B cell (primary cell): ENCODE measurements at regions not wholly inside any gene's neighbourhood (a gene's known extent, or its start where the extent isn't known, plus 50 kb on each side); places are given as distances from the start of the nearest gene placed in this dataset.

Experiments
- ATAC-seq: fragments of 200-7000 bp; cut with Tn5 transposase; one replicate; pipeline ENCODE4 v1.10.0; 2021; ENCODE audit warnings: low read depth, mild to moderate bottlenecking, moderate number of reproducible peaks, moderate library complexity
- CTCF ChIA-PET: fragments of 350-600 bp; sonication (Branson Sonifier 250); formaldehyde crosslinking; loops from one replicate; lab custom pipeline; 2021; ENCODE audit warnings: antibody characterized with exemption, inconsistent platforms; lab: Charles Lee
- POLR2A ChIA-PET: fragments of 350-600 bp; sonication (Branson Sonifier 250); formaldehyde crosslinking; loops from one replicate; lab custom pipeline; 2021; ENCODE audit warnings: antibody characterized with exemption; lab: Charles Lee
- DNase-seq: peaks from one replicate; pipeline ENCODE4 v3.0.0; 2013
- H2AFZ ChIP-seq: 2 replicates; pipeline ENCODE4 v1.6.1; 2012; ENCODE audit warnings: mild to moderate bottlenecking, low read depth, low read length; ENCODE audit not compliant: insufficient read depth, poor library complexity, severe bottlenecking
- H3K27ac ChIP-seq, 2 donors: 1 replicate in 1 of 2; 2 replicates in 1 of 2; pipeline ENCODE4 v1.5.1; 2012 to 2013; ENCODE audit warnings: low read length in 2 of 2, mild to moderate bottlenecking in 2 of 2, moderate library complexity in 1 of 2
- H3K27me3 ChIP-seq, 4 experiments: fragments of 200-600 bp in 1 of 4; sonication (generic) in 1 of 4; replicated peaks in 1 of 4; 1 replicate in 2 of 4; 2 replicates in 2 of 4; pipeline versions ENCODE4 v1.6.1 to v1.7.0; 2013 to 2016; ENCODE audit warnings: low read length in 3 of 4, mild to moderate bottlenecking in 2 of 4, mixed read lengths in 1 of 4, moderate library complexity in 1 of 4; ENCODE audit not compliant: insufficient read depth in 4 of 4, control insufficient read depth in 3 of 4; ENCODE audit errors: control extremely low read depth in 1 of 4
- H3K36me3 ChIP-seq, 2 experiments: replicated peaks in 1 of 2; 1 replicate in 1 of 2; 2 replicates in 1 of 2; pipeline versions ENCODE4 v1.6.1 to v1.7.1; 2013; ENCODE audit warnings: low read length in 1 of 2; ENCODE audit not compliant: insufficient read depth in 2 of 2, control insufficient read depth in 1 of 2; ENCODE audit errors: control extremely low read depth in 1 of 2, extremely low read depth in 1 of 2
- H3K4me1 ChIP-seq, 2 donors: fragments of 200-600 bp in 1 of 2; sonication (generic) in 1 of 2; 1 replicate in 1 of 2; 2 replicates in 1 of 2; pipeline versions ENCODE4 v1.5.1 to v1.6.1; 2013 to 2017; ENCODE audit warnings: low read length in 2 of 2; ENCODE audit not compliant: control insufficient read depth in 2 of 2, insufficient read depth in 2 of 2
- H3K4me2 ChIP-seq: replicated peaks from 2 replicates; pipeline ENCODE3; 2012; ENCODE audit warnings: mild to moderate bottlenecking, low read depth, low read length; ENCODE audit not compliant: poor library complexity, severe bottlenecking
- H3K4me3 ChIP-seq, 5 experiments: fragments of 200-600 bp in 1 of 5; sonication (generic) in 1 of 5; 1 replicate in 3 of 5; 2 replicates in 2 of 5; pipeline versions ENCODE4 v1.5.1 to v1.7.0; 2011 to 2016; ENCODE audit warnings: low read length in 4 of 5, mild to moderate bottlenecking in 4 of 5, low read depth in 2 of 5, control low read depth in 1 of 5, moderate library complexity in 1 of 5; ENCODE audit not compliant: insufficient read depth in 1 of 5; ENCODE audit errors: control extremely low read depth in 1 of 5, extremely low read depth in 1 of 5
- H3K79me2 ChIP-seq: fragments of 200-600 bp; sonication (generic); one replicate; pipeline ENCODE4 v1.6.0; 2016; ENCODE audit warnings: low read length; ENCODE audit not compliant: control insufficient read depth, insufficient read depth
- H3K9ac ChIP-seq: fragments of 200-600 bp; sonication (generic); 2 replicates; pipeline ENCODE4 v1.6.1; 2017; ENCODE audit warnings: mild to moderate bottlenecking, low read length, moderate library complexity
- H3K9me3 ChIP-seq, 3 donors: one replicate each; pipeline versions ENCODE4 v1.6.1 to v1.7.1; 2013; ENCODE audit warnings: low read length in 2 of 3; ENCODE audit not compliant: control insufficient read depth in 2 of 3, insufficient read depth in 1 of 3; ENCODE audit errors: control extremely low read depth in 1 of 3
- H4K20me1 ChIP-seq: 2 replicates; pipeline ENCODE4 v1.6.0; 2012; ENCODE audit warnings: mild to moderate bottlenecking, low read length; ENCODE audit not compliant: insufficient read depth, control insufficient read depth, poor library complexity, severe bottlenecking
- H3K27ac Mint-ChIP-seq: one replicate; pipeline ENCODE4 v1.8.0; 2021; ENCODE audit warnings: mixed read lengths
- H3K27me3 Mint-ChIP-seq: one replicate; pipeline ENCODE4 v1.8.0; 2021; ENCODE audit warnings: mixed read lengths
- H3K4me1 Mint-ChIP-seq: one replicate; pipeline ENCODE4 v1.8.0; 2021; ENCODE audit warnings: mixed read lengths
- H3K4me3 Mint-ChIP-seq: one replicate; pipeline ENCODE4 v1.8.0; 2021; ENCODE audit warnings: mixed read lengths
- H3K9me3 Mint-ChIP-seq: one replicate; pipeline ENCODE4 v1.8.0; 2022; ENCODE audit warnings: mixed read lengths; ENCODE audit not compliant: insufficient read depth
- CTCF ChIP-seq: fragments of 200-600 bp; IDR thresholded peaks from one replicate; pipeline ENCODE4 v1.8.0; 2022; ENCODE audit warnings: antibody characterized with exemption, mild to moderate bottlenecking
- EZH2 ChIP-seq: IDR thresholded peaks from 2 replicates; pipeline ENCODE4 v1.6.1; 2012; ENCODE audit warnings: borderline replicate concordance, low read depth, mild to moderate bottlenecking, moderate library complexity, low read length; ENCODE audit not compliant: insufficient read depth, poor library complexity, severe bottlenecking
- WGBS: methylation state at CpG from one replicate; pipeline ENCODE4 v1.1.5; 2013; ENCODE audit warnings: missing lambda C conversion rate; ENCODE audit not compliant: insufficient coverage; 5-methylcytosine and 5-hydroxymethylcytosine counted together
- intact Hi-C: fragments of 100-400 bp; cut with micrococcal nuclease; formaldehyde crosslinking; loops from one replicate; pipeline ENCODE4 v1.10.0; 2022

GRCh38 chr21:39061766-39062165, 121.5 kb downstream of the PSMG1 start:
- H3K27ac Mint-ChIP-seq, result no peak overlapping the region
- Histone ChIP-seq H4K20me1 (no peaks in the 10 kb centered on the region), H3K9me3 (peaks cover 0 to 6% (median 0%) of the 10 kb centered on the region in 3 donors), H3K4me1 (no peaks in the 10 kb centered on the region), H2AFZ (no peak overlapping the region), H3K27me3 (no peaks in the 10 kb centered on the region), H3K4me3 (no peak overlapping the region), H3K36me3 (no peaks in the 10 kb centered on the region), H3K79me2 (no peaks in the 10 kb centered on the region), H3K27ac (no peak overlapping the region), H3K9ac (no peak overlapping the region), H3K4me2 (no peak overlapping the region)
- ChIA-PET POLR2A (no interaction called here), CTCF (no interaction called here)
- intact Hi-C loops, result no loop called here
- H3K4me1 Mint-ChIP-seq, result no peaks in the 10 kb centered on the region
- DNase-seq (no peak), ATAC-seq (no peak)
- H3K9me3 Mint-ChIP-seq, result no peaks in the 10 kb centered on the region
- H3K4me3 Mint-ChIP-seq, result no peak overlapping the region
- TF ChIP-seq EZH2 (no peak), CTCF (no peak)
- peaks cover 3% of the 10 kb centered on the region for H3K27me3 Mint-ChIP-seq
- 97% methylated on average over 9 of the region's 10 CpGs for WGBS

GRCh38 chr21:39060485-39061083, 122.7 kb downstream of the PSMG1 start:
- Mint-ChIP-seq H3K4me1 (no peaks in the 10 kb centered on the region), H3K27ac (no peak overlapping the region), H3K4me3 (no peak overlapping the region), H3K27me3 (peaks cover 7% of the 10 kb centered on the region), H3K9me3 (no peaks in the 10 kb centered on the region)
- H3K27ac ChIP-seq, result no peak overlapping the region
- no peak overlapping the region for H3K4me3 ChIP-seq
- no peaks in the 10 kb centered on the region for H3K36me3 ChIP-seq
- H3K27me3 ChIP-seq, result no peaks in the 10 kb centered on the region
- 84% methylated on average over 8 of the region's 9 CpGs for WGBS
- no peaks in the 10 kb centered on the region for H3K4me1 ChIP-seq
- DNase-seq (no peak), ATAC-seq (no peak)
- no peak overlapping the region for H3K9ac ChIP-seq
- peaks cover 0 to 6% (median 0%) of the 10 kb centered on the region in 3 donors for H3K9me3 ChIP-seq
- no peak overlapping the region for H2AFZ ChIP-seq
- no peaks in the 10 kb centered on the region for H3K79me2 ChIP-seq
- intact Hi-C loops, result no loop called here
- no peaks in the 10 kb centered on the region for H4K20me1 ChIP-seq
- ChIA-PET CTCF (no interaction called here), POLR2A (no interaction called here)
- TF ChIP-seq EZH2 (no peak), CTCF (no peak)
- no peak overlapping the region for H3K4me2 ChIP-seq
